ENCODE measurements at regions not wholly inside any gene's neighbourhood (a gene's known extent, or its start where the extent isn't known, plus 50 kb on each side); places are given as distances from the start of the nearest gene placed in this dataset.

GRCh38 chr13:50156140-50156539, 140.9 kb downstream of the KCNRG start:
- peak; percentile 65 for DNase-seq (ENCODE audit: insufficient read length, low spot score, missing footprints)
- TF ChIP-seq, protein P1, sequence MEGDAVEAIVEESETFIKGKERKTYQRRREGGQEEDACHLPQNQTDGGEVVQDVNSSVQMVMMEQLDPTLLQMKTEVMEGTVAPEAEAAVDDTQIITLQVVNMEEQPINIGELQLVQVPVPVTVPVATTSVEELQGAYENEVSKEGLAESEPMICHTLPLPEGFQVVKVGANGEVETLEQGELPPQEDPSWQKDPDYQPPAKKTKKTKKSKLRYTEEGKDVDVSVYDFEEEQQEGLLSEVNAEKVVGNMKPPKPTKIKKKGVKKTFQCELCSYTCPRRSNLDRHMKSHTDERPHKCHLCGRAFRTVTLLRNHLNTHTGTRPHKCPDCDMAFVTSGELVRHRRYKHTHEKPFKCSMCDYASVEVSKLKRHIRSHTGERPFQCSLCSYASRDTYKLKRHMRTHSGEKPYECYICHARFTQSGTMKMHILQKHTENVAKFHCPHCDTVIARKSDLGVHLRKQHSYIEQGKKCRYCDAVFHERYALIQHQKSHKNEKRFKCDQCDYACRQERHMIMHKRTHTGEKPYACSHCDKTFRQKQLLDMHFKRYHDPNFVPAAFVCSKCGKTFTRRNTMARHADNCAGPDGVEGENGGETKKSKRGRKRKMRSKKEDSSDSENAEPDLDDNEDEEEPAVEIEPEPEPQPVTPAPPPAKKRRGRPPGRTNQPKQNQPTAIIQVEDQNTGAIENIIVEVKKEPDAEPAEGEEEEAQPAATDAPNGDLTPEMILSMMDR (IDR thresholded peaks at IDR 0.05; ENCODE audit: extremely low read depth, low read depth, low read length), result no peak
- Histone ChIP-seq H3K4me2 (ENCODE audit: insufficient read depth, low read length) (no peak overlapping the region), H3K27me3 (ENCODE audit: insufficient read depth, low read length) (no peaks in the 10 kb centered on the region), H4K20me1 (ENCODE audit: insufficient read depth, low read length) (no peaks in the 10 kb centered on the region), H3K79me2 (ENCODE audit: insufficient read depth, low read length) (no peaks in the 10 kb centered on the region), H3K9me3 (ENCODE audit: low read depth, low read length) (no peaks in the 10 kb centered on the region), H3K36me3 (ENCODE audit: insufficient read depth, low read length) (no peaks in the 10 kb centered on the region), H3K4me1 (ENCODE audit: insufficient read depth, low read length) (peaks cover 27% of the 10 kb centered on the region), H2AFZ (ENCODE audit: low read length) (no peak overlapping the region), H3K4me3 (ENCODE audit: insufficient read depth, low read length) (no peak overlapping the region), H3K27ac (ENCODE audit: low read depth, low read length) (no peak overlapping the region)

DNA sequence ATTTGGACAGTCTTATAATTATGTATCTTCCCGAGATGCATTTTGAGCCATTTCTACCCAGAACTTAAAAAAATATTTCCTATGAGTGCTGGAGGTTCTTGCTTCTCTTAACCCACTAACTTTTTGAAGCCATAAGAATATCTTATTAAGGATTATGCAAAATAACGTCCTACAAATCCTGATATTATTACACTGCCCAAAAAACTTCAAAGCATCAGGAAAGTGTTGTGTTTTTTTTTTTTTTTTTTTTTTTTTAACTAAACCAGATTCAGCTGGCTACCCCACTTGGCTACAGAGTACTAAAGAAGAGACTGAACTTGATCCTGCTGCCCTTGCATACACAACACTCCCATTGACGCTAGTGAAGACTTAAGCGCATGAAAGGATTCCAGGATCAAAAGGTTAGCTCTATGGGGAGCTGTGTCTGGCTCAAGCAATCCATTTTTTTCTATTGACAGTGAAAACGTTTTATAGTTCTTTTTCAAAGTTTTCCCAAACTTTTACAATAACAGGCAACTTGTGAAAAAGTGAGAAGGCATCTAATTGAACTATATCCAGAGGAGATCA, 141.4 kb downstream of the KCNRG start:
- Histone ChIP-seq H2AFZ (ENCODE audit: low read length) (no peak overlapping the region), H3K27me3 (ENCODE audit: insufficient read depth, low read length) (no peaks in the 10 kb centered on the region), H3K4me1 (ENCODE audit: insufficient read depth, low read length) (peaks cover 28% of the 10 kb centered on the region), H3K9me3 (ENCODE audit: low read depth, low read length) (no peaks in the 10 kb centered on the region), H3K79me2 (ENCODE audit: insufficient read depth, low read length) (no peaks in the 10 kb centered on the region), H3K36me3 (ENCODE audit: insufficient read depth, low read length) (no peaks in the 10 kb centered on the region), H3K4me3 (ENCODE audit: insufficient read depth, low read length) (no peak overlapping the region), H4K20me1 (ENCODE audit: insufficient read depth, low read length) (no peaks in the 10 kb centered on the region), H3K4me2 (ENCODE audit: insufficient read depth, low read length) (no peak overlapping the region), H3K27ac (ENCODE audit: low read depth, low read length) (peak overlapping the region; percentile 19)
- DNase-seq (ENCODE audit: insufficient read length, low spot score, missing footprints), result no peak
- TF ChIP-seq, protein P1 (IDR thresholded peaks at IDR 0.05; ENCODE audit: extremely low read depth, low read depth, low read length), result no peak

DNA sequence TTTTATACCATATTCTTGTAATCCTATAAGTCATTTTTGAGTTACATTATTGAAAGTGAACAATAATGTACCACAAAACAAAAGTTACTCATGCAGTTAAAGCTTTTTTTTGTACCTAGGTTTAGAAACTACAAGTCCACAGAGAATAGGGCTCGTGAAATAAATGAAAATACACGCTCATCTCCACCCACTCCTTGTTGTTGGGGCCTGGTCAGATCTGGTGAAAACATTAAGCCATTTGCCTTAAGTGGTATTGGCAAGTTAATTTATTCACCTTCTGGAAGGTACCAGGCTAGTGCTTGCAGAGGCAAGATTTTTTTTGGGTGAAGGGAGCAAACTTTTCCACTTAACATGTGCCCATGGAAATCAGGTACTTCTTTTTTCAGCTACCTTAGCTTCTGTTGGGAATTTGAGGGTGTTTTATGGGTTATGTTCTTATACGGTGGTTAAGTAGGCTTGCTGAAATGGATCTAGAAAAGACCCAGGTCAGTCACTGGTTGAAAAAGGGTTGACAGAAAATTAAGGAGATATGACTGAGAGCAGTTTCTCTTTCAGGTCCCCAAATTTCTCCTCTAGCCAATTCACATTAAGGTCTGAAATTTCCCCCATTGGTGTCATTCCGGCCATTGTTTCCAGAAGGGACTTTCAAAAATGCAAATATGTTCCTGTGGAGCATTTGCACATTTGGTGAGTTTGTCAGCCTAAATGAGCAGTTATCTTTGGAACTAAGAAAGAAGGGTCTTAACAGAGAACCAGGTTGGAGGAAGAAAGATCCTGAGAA, 143.3 kb downstream of the KCNRG start:
- no peaks in the 10 kb centered on the region for H4K20me1 ChIP-seq (ENCODE audit: insufficient read depth, low read length)
- H3K27me3 ChIP-seq (ENCODE audit: insufficient read depth, low read length), result no peaks in the 10 kb centered on the region
- no peak overlapping the region for H2AFZ ChIP-seq (ENCODE audit: low read length)
- H3K79me2 ChIP-seq (ENCODE audit: insufficient read depth, low read length), result no peaks in the 10 kb centered on the region
- no peaks in the 10 kb centered on the region for H3K9me3 ChIP-seq (ENCODE audit: low read depth, low read length)
- H3K27ac ChIP-seq (ENCODE audit: low read depth, low read length), result no peak overlapping the region
- H3K36me3 ChIP-seq (ENCODE audit: insufficient read depth, low read length), result no peaks in the 10 kb centered on the region
- H3K4me1 ChIP-seq (ENCODE audit: insufficient read depth, low read length), result peaks cover 17% of the 10 kb centered on the region
- H3K4me2 ChIP-seq (ENCODE audit: insufficient read depth, low read length), result no peak overlapping the region
- no peak overlapping the region for H3K4me3 ChIP-seq (ENCODE audit: insufficient read depth, low read length)
- TF ChIP-seq, protein P1 (IDR thresholded peaks at IDR 0.05; ENCODE audit: extremely low read depth, low read depth, low read length), result no peak
- DNase-seq (ENCODE audit: insufficient read length, low spot score, missing footprints), result no peak

GRCh38 chr13:50159607-50160006, 144.4 kb downstream of the KCNRG start:
- DNase-seq (ENCODE audit: insufficient read length, low spot score, missing footprints), result no peak
- Histone ChIP-seq H3K4me2 (ENCODE audit: insufficient read depth, low read length) (no peak overlapping the region), H4K20me1 (ENCODE audit: insufficient read depth, low read length) (no peaks in the 10 kb centered on the region), H3K27ac (ENCODE audit: low read depth, low read length) (no peak overlapping the region), H3K4me3 (ENCODE audit: insufficient read depth, low read length) (no peak overlapping the region), H3K27me3 (ENCODE audit: insufficient read depth, low read length) (no peaks in the 10 kb centered on the region), H3K36me3 (ENCODE audit: insufficient read depth, low read length) (no peaks in the 10 kb centered on the region), H3K4me1 (ENCODE audit: insufficient read depth, low read length) (peaks cover 17% of the 10 kb centered on the region), H3K9me3 (ENCODE audit: low read depth, low read length) (no peaks in the 10 kb centered on the region), H3K79me2 (ENCODE audit: insufficient read depth, low read length) (no peaks in the 10 kb centered on the region), H2AFZ (ENCODE audit: low read length) (no peak overlapping the region)
- TF ChIP-seq, protein P1 (IDR thresholded peaks at IDR 0.05; ENCODE audit: extremely low read depth, low read depth, low read length), result no peak

Measured in osteoblast (primary cell).